Right hindlimb (tissue), 1 donor: ENCODE measurements at regions not wholly inside any gene's neighbourhood (a gene's known extent, or its start where the extent isn't known, plus 50 kb on each side); places are given as distances from the start of the nearest gene placed in this dataset.

Experiments
- DNase-seq: peaks from one replicate; pipeline ENCODE4 v3.0.0-alpha.2; 2018

- no peak for DNase-seq
Measured at GRCh38 chr13:106630162-106630561, 62.2 kb upstream of the ARGLU1 start.

GRCh38 chr13:106628936-106629659 is 61.2 kb upstream of the ARGLU1 start:
- DNase-seq, result no peak

GRCh38 chr13:106626473-106626872 is 58.5 kb upstream of the ARGLU1 start:
- DNase-seq, result no peak

DNA sequence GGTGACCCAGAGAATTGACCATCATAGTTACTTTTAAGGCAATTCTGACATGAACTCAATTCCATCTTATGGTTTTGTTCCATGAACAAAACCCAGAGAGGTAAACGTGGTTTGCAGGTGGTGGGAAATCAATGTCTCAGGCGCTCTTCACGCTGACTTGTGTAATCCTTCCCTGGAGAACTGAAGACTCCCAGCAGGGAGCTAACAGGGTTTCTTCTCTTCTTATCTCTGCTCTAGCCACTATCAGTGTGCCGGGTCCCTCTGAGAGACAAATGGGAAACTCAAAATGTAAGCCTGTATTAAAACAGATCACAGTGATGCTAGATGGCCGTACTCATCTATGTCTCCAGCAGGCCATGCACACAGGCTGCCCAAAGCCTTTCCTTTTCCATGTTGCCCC is 57.6 kb upstream of the ARGLU1 start:
- DNase-seq, result no peak

DNA sequence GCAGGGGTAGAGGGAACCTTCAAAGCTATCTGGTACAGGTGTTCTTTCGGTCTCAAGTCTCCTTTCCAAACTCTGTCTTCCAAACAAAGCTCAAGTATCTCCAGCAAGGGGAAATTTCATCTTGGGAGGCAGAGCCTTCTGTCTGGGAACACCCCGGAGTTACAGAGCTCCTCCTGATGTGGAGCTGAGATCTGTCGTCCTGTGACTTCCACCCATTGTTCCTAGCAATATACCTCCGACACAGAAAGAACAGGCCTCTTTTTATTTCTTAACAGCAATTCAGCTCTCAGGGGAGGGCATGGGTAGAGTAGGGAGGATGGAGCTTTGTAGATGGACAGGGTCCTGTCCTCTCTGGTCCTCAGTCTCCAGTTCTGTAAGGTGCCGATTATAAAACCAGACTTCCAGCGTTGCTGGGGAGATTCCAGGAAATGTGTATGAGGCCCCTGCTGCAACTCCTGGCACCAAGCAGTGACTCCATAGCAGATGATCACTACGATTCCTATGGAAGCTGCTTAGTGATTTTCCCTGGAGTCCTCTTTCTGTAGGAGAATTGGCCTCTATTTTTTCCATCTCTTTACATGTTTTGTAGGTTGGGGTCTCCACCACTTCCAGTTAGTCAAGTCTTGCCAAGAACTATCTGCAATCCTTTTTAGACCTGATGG is 56.0 kb upstream of the ARGLU1 start:
- DNase-seq, result no peak

DNA sequence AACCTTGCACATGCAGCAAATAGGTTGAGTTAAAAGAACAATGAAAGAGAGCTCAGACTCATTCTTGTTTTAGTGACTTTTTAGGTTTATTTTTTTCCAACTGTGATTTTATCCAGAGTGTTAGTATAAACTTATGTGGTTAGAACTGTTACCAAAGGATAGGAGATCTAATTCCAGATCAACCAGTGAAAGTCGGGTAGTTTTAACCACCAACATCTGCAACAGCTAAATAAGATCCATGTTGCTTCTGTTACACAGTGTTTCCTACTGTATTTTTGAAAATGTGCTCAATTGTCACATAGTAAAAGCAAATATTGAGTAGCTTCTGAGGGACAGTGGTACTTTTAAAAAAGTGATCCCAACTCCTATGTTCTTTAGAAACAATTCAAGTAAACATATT is 53.9 kb upstream of the ARGLU1 start:
- DNase-seq, result no peak

GRCh38 chr13:106619688-106620555 is 52.0 kb upstream of the ARGLU1 start:
- DNase-seq, result peak; percentile 40
